Trophoblast cell (in vitro differentiated cells and primary cell): ENCODE measurements at regions not wholly inside any gene's neighbourhood (a gene's known extent, or its start where the extent isn't known, plus 50 kb on each side); places are given as distances from the start of the nearest gene placed in this dataset.
A peak's percentile ranks its signal among the peaks of the same experiment; 100 is the strongest.

Source experiments
- DNase-seq, 2 donors: peaks; one replicate each; pipeline ENCODE4 v3.0.0-alpha.2; 2016
- H2AFZ ChIP-seq: 2 replicates; pipeline ENCODE4 v1.6.1; 2013; ENCODE audit warnings: low read length, moderate library complexity, mild to moderate bottlenecking; ENCODE audit not compliant: insufficient read depth, poor library complexity
- H2AK5ac ChIP-seq: 2 replicates; pipeline ENCODE4 v1.6.1; 2013; ENCODE audit warnings: mild to moderate bottlenecking, low read length
- H2BK120ac ChIP-seq: 2 replicates; pipeline ENCODE4 v1.6.1; 2013; ENCODE audit warnings: low read length, mild to moderate bottlenecking, moderate library complexity; ENCODE audit not compliant: insufficient read depth, poor library complexity
- H2BK12ac ChIP-seq: 2 replicates; pipeline ENCODE4 v1.6.1; 2013; ENCODE audit warnings: mild to moderate bottlenecking, low read length, moderate library complexity
- H2BK5ac ChIP-seq: 2 replicates; pipeline ENCODE4 v1.6.1; 2013; ENCODE audit warnings: low read length, low read depth, moderate library complexity, mild to moderate bottlenecking; ENCODE audit not compliant: poor library complexity
- H3K14ac ChIP-seq: 2 replicates; pipeline ENCODE4 v1.6.1; 2013; ENCODE audit warnings: mild to moderate bottlenecking, low read length
- H3K18ac ChIP-seq: 2 replicates; pipeline ENCODE4 v1.6.1; 2013; ENCODE audit warnings: mild to moderate bottlenecking, low read length
- H3K23ac ChIP-seq: 2 replicates; pipeline ENCODE4 v1.6.1; 2013; ENCODE audit warnings: low read length
- H3K27ac ChIP-seq: 2 replicates; pipeline ENCODE4 v1.5.1; 2013; ENCODE audit warnings: low read depth, mild to moderate bottlenecking, inconsistent platforms, low read length, moderate library complexity
- H3K27me3 ChIP-seq: 2 replicates; pipeline ENCODE4 v1.6.1; 2013; ENCODE audit warnings: inconsistent platforms, mild to moderate bottlenecking, low read length, moderate library complexity; ENCODE audit not compliant: insufficient read depth
- H3K36me3 ChIP-seq, 2 experiments: 1 replicate in 1 of 2; 2 replicates in 1 of 2; pipeline ENCODE4 v1.6.1; 2013; ENCODE audit warnings: low read length in 2 of 2, mild to moderate bottlenecking in 2 of 2, moderate library complexity in 1 of 2; ENCODE audit not compliant: insufficient read depth in 2 of 2, control insufficient read depth in 1 of 2
- H3K4ac ChIP-seq: 2 replicates; pipeline ENCODE4 v1.6.1; 2013; ENCODE audit warnings: low read depth, mild to moderate bottlenecking, low read length, moderate library complexity
- H3K4me1 ChIP-seq, 2 experiments: 1 replicate in 1 of 2; 2 replicates in 1 of 2; pipeline ENCODE4 v1.6.1; 2013; ENCODE audit warnings: low read length in 2 of 2, mild to moderate bottlenecking in 2 of 2, moderate library complexity in 1 of 2; ENCODE audit not compliant: insufficient read depth in 2 of 2, control insufficient read depth in 1 of 2
- H3K4me2 ChIP-seq: 2 replicates; pipeline ENCODE4 v1.6.1; 2013; ENCODE audit warnings: inconsistent platforms, mild to moderate bottlenecking, low read length, moderate library complexity
- H3K4me3 ChIP-seq: 2 replicates; pipeline ENCODE4 v1.5.1; 2013; ENCODE audit warnings: mild to moderate bottlenecking, low read depth, low read length, inconsistent platforms
- H3K79me1 ChIP-seq: one replicate; pipeline ENCODE4 v1.6.1; 2013; ENCODE audit warnings: low read length
- H3K79me2 ChIP-seq: 2 replicates; pipeline ENCODE4 v1.6.1; 2013; ENCODE audit warnings: low read length, mild to moderate bottlenecking; ENCODE audit not compliant: control insufficient read depth, insufficient read depth, poor library complexity
- H3K9ac ChIP-seq: 2 replicates; pipeline ENCODE4 v1.6.1; 2013; ENCODE audit warnings: mild to moderate bottlenecking, low read length
- H3K9me3 ChIP-seq: 2 replicates; pipeline ENCODE4 v1.6.1; 2013; ENCODE audit warnings: low read depth, mild to moderate bottlenecking, control low read depth, inconsistent platforms, low read length; ENCODE audit not compliant: insufficient read depth
- H4K12ac ChIP-seq: 2 replicates; pipeline ENCODE4 v1.6.1; 2013; ENCODE audit warnings: low read depth, mild to moderate bottlenecking, low read length, moderate library complexity
- H4K8ac ChIP-seq: 2 replicates; pipeline ENCODE4 v1.6.1; 2013; ENCODE audit warnings: low read depth, mild to moderate bottlenecking, low read length, moderate library complexity
- H4K91ac ChIP-seq: one replicate; pipeline ENCODE4 v1.6.1; 2013; ENCODE audit warnings: low read depth, mild to moderate bottlenecking, low read length, moderate library complexity
- WGBS: extraction: QIAGEN DNeasy Blood & Tissue Kit; methylation state at CpG from one replicate; pipeline ENCODE4 v1.1.7; 2013; ENCODE audit warnings: missing lambda C conversion rate; ENCODE audit not compliant: insufficient read length, insufficient coverage; ENCODE audit errors: extremely low coverage; 5-methylcytosine and 5-hydroxymethylcytosine counted together

- Histone ChIP-seq H3K4me3 (no peak overlapping the region), H3K79me2 (no peaks in the 10 kb centered on the region), H3K36me3 (no peaks in the 10 kb centered on the region), H2BK5ac (peak overlapping the region; percentile 21), H3K23ac (no peak overlapping the region), H2AFZ (no peak overlapping the region), H2BK12ac (no peak overlapping the region), H3K79me1 (no peaks in the 10 kb centered on the region), H3K9me3 (no peaks in the 10 kb centered on the region), H3K4me1 (peaks cover 0 to 2% of the 10 kb centered on the region in 2 experiments), H4K91ac (peak overlapping the region; percentile 4), H2BK120ac (no peak overlapping the region), H3K9ac (no peak overlapping the region), H3K27ac (no peak overlapping the region), H3K14ac (no peak overlapping the region), H3K4ac (no peak overlapping the region), H4K12ac (no peak overlapping the region), H2AK5ac (no peak overlapping the region), H4K8ac (no peak overlapping the region), H3K18ac (no peak overlapping the region), H3K4me2 (no peak overlapping the region), H3K27me3 (no peaks in the 10 kb centered on the region)
- DNase-seq, result no peak
Measured at GRCh38 chr2:189300916-189301315, 121.4 kb upstream of the COL5A2 start.

DNA sequence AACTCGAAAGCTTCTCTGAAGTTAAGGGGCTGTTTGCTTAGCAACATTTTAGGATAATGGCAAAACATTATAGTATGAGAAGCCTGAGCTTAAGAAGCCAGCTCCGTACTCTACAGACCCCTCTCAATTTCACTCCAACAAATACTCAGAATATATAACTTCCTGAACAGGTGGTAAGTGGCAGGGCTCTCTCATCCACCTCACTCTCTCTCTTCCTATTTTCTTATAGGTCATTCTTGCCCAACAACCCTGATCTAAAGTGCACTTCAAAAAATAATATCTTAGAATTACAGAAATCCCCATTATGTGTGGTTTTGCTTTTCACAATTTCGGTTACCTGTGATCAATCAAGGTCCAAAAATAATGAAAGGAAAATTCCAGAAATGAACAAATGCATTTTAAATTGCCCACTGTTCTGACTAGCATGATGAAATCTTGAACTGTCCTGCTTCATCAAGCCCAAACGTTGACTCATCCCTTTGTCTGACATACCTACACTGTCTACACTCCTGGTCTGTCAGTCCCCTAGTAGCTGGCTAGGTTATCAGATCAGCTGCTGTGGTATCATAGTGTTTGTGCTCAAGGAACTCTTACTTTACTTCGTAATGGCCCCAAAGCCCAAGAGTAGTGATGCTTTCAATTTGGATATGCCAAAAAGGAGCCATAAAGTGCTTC, 122.8 kb upstream of the COL5A2 start:
- no peak overlapping the region for H3K14ac ChIP-seq
- no peak overlapping the region for H3K9ac ChIP-seq
- H3K9me3 ChIP-seq, result no peaks in the 10 kb centered on the region
- WGBS, result no CpG with 5 or more reads among the region's 5 CpGs
- DNase-seq, result peak; percentile 49 to 69
- no peak overlapping the region for H3K23ac ChIP-seq
- H2AFZ ChIP-seq, result no peak overlapping the region
- no peak overlapping the region for H2BK120ac ChIP-seq
- H3K4me2 ChIP-seq, result no peak overlapping the region
- no peaks in the 10 kb centered on the region for H3K27me3 ChIP-seq
- H3K79me2 ChIP-seq, result no peaks in the 10 kb centered on the region
- no peak overlapping the region for H2BK5ac ChIP-seq
- H4K12ac ChIP-seq, result no peak overlapping the region
- H3K27ac ChIP-seq, result no peak overlapping the region
- H3K79me1 ChIP-seq, result no peaks in the 10 kb centered on the region
- H3K4me1 ChIP-seq, result peaks cover 0 to 2% of the 10 kb centered on the region in 2 experiments
- H4K91ac ChIP-seq, result no peak overlapping the region
- no peak overlapping the region for H4K8ac ChIP-seq
- H3K4me3 ChIP-seq, result no peak overlapping the region
- no peaks in the 10 kb centered on the region for H3K36me3 ChIP-seq
- H3K4ac ChIP-seq, result no peak overlapping the region
- H3K18ac ChIP-seq, result no peak overlapping the region
- H2BK12ac ChIP-seq, result no peak overlapping the region
- no peak overlapping the region for H2AK5ac ChIP-seq

GRCh38 chr2:189304360-189304759, 124.8 kb upstream of the COL5A2 start:
- Histone ChIP-seq H4K12ac (no peak overlapping the region), H2BK120ac (no peak overlapping the region), H3K4me3 (no peak overlapping the region), H4K91ac (no peak overlapping the region), H3K36me3 (no peaks in the 10 kb centered on the region), H3K23ac (no peak overlapping the region), H3K4ac (no peak overlapping the region), H3K4me2 (no peak overlapping the region), H3K27me3 (no peaks in the 10 kb centered on the region), H3K18ac (no peak overlapping the region), H2BK5ac (no peak overlapping the region), H3K79me2 (no peaks in the 10 kb centered on the region), H3K27ac (no peak overlapping the region), H3K14ac (no peak overlapping the region), H2BK12ac (peak overlapping the region; percentile 95), H2AK5ac (no peak overlapping the region), H3K9me3 (no peaks in the 10 kb centered on the region), H2AFZ (no peak overlapping the region), H4K8ac (no peak overlapping the region), H3K4me1 (peaks cover 0 to 2% of the 10 kb centered on the region in 2 experiments), H3K79me1 (no peaks in the 10 kb centered on the region), H3K9ac (no peak overlapping the region)
- no peak for DNase-seq
- no CpG with 5 or more reads among the region's 2 CpGs for WGBS

- H4K91ac ChIP-seq, result no peak overlapping the region
- no peaks in the 10 kb centered on the region for H3K27me3 ChIP-seq
- H3K4me1 ChIP-seq, result peaks cover 0 to 2% of the 10 kb centered on the region in 2 experiments
- H3K36me3 ChIP-seq, result no peaks in the 10 kb centered on the region
- no peak overlapping the region for H2AK5ac ChIP-seq
- H3K27ac ChIP-seq, result no peak overlapping the region
- H2AFZ ChIP-seq, result no peak overlapping the region
- H4K12ac ChIP-seq, result no peak overlapping the region
- H3K9ac ChIP-seq, result no peak overlapping the region
- no peak overlapping the region for H3K14ac ChIP-seq
- H3K23ac ChIP-seq, result no peak overlapping the region
- H3K4me3 ChIP-seq, result no peak overlapping the region
- H3K79me2 ChIP-seq, result no peaks in the 10 kb centered on the region
- no peak overlapping the region for H2BK12ac ChIP-seq
- H2BK120ac ChIP-seq, result no peak overlapping the region
- H3K79me1 ChIP-seq, result no peaks in the 10 kb centered on the region
- WGBS, result no CpG with 5 or more reads among the region's 3 CpGs
- no peaks in the 10 kb centered on the region for H3K9me3 ChIP-seq
- H3K4me2 ChIP-seq, result no peak overlapping the region
- H4K8ac ChIP-seq, result no peak overlapping the region
- H3K4ac ChIP-seq, result no peak overlapping the region
- H2BK5ac ChIP-seq, result no peak overlapping the region
- H3K18ac ChIP-seq, result no peak overlapping the region
- peak in 1 of 2 donors; percentile 34 for DNase-seq
Measured at GRCh38 chr2:189305291-189305943, 125.9 kb upstream of the COL5A2 start.
